ENCODE measurements at regions not wholly inside any gene's neighbourhood (a gene's known extent, or its start where the extent isn't known, plus 50 kb on each side); places are given as distances from the start of the nearest gene placed in this dataset.
"Not testable (repeated sequence)": the region's sequence is repeated elsewhere in the genome, so short reads cannot be mapped to it uniquely, and the experiment has no call there.

DNA sequence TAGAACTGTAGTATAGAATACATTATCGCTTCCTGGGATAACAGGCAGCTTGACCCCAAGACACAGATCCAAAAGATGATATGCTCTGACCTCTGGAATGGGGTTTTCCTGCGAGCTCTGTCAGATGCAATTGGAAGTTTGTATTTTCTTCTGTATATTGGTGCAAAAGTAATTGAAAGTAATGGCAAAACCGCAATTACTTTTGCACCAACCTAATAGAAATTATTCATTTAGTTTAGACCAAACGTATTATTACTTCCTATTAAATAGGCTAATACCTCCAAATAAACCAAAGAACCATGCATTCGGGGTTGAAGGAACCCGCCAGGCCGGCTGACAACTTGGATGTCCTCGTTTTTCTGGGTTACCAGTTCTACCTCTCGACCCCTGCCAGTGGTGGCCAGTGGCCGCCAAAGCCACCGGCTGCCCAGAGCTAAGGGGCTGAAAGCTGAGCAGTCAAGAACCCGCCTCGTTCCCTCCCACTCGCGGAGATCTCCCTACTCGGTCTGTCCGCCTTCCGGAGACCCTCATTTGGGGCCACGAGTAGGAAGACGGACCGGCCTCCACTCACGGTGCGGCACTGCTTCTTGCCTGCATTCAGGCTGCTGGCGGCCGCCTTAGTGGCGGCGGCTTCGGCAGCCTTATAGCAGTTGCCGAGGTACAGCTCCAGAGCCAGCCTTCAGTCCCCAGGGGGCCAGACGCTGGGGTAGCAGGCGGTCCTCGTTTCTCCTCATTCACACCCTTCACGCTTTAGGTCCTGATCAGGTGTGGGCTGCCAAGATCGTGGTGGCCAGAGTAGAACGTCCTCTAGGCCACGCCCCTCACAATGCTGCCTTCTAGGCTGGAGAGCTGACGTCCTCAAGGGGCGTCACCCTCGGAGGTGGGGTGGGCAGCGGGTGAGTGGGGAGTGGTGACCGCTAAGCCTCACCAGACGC, 121.9 kb downstream of the RBMX2 start:
- peak overlapping the region; percentile 44 for H3K4me3 ChIP-seq (ENCODE audit: low read length)
- H3K4me1 ChIP-seq (ENCODE audit: control insufficient read depth, insufficient read depth, low read length), result no peaks in the 10 kb centered on the region
- H3K27ac ChIP-seq (ENCODE audit: low read depth, low read length), result no peak overlapping the region
- no peak overlapping the region for H3K9ac ChIP-seq (ENCODE audit: low read length)
- H3K36me3 ChIP-seq (ENCODE audit: control insufficient read depth, insufficient read depth, low read length), result no peaks in the 10 kb centered on the region
- no peaks in the 10 kb centered on the region for H3K27me3 ChIP-seq (ENCODE audit: control insufficient read depth, insufficient read depth, low read length)

DNA sequence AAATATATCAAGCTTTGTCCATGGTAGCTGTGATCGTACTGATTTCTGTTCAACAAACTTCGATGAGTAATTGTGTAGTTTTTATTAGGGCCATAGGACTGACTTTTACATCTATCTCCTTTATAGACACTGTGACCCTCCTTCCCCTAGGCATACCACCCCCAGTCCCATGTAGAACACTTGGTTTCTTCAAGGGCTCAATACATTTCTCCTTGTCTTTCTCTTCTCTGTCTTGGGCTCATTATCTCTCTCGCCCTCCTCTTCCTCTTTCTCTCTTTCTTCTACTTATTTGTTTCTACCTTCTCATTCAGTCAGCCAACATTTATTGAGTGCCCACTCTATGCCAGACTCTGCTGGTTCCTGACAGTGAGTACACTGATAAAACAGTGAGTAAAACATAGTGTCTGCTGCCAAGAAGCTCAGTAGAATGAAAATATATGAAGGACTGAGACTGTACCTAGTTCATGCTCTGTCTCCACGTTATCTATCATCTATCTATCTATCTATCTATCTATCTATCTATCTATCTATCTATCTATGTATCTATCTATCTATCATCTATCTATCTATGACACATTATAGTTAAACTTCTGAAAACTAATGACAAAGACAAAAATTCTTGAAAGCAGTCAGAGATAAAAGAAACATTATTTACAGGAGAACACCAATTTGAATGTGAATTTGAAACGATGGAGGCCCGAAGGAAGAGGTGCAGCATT, 122.8 kb downstream of the RBMX2 start:
- H3K4me3 ChIP-seq (ENCODE audit: low read length), result no peak overlapping the region
- H3K27ac ChIP-seq (ENCODE audit: low read depth, low read length), result no peak overlapping the region
- H3K36me3 ChIP-seq (ENCODE audit: control insufficient read depth, insufficient read depth, low read length), result no peaks in the 10 kb centered on the region
- H3K4me1 ChIP-seq (ENCODE audit: control insufficient read depth, insufficient read depth, low read length), result no peaks in the 10 kb centered on the region
- no peaks in the 10 kb centered on the region for H3K27me3 ChIP-seq (ENCODE audit: control insufficient read depth, insufficient read depth, low read length)
- H3K9ac ChIP-seq (ENCODE audit: low read length), result no peak overlapping the region

DNA sequence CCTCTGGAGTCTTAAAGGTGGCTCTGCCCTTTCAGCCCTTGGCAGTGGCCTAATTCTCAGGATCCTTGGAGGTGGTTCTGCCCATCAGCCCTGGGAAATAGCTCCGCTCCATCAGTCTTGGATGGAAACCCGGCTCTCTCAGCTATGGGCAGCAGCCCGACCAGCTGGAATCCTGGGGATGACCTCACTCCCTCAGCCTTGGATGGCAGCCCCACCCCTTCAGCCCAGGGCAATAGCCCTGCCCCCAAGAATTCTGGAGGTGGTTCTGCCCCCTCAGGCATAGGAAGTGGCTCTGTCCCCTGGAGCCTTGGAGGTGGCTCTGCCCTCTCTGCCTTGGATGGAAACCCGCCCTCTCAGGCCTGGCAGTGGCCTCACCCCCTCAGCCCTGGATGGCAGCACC, 127.7 kb downstream of the RBMX2 start:
- no peak overlapping the region for H3K4me3 ChIP-seq (ENCODE audit: low read length)
- H3K27ac ChIP-seq (ENCODE audit: low read depth, low read length), result no peak overlapping the region
- H3K4me1 ChIP-seq (ENCODE audit: control insufficient read depth, insufficient read depth, low read length), result no peaks in the 10 kb centered on the region
- no peaks in the 10 kb centered on the region for H3K27me3 ChIP-seq (ENCODE audit: control insufficient read depth, insufficient read depth, low read length)
- H3K9ac ChIP-seq (ENCODE audit: low read length), result no peak overlapping the region
- H3K36me3 ChIP-seq (ENCODE audit: control insufficient read depth, insufficient read depth, low read length), result no peaks in the 10 kb centered on the region

DNA sequence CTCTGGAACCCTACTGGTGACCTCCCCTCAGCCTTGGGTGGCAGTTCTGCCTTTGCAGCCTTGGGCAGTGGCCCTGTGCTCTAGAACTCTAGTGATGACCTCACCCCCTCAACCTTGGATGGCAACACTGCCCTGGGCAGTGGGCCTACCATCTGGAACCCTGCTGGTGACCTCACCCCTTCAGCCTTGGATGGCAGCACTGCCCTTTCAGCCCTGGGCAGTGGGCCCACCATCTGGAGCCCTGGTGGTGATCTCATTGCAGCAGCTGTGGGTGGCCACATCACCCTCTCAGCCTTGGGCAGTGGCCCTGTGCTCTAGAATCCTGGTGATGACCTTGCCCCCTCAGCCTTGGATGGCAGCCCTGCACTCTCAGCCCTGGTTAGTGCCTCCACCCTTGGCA, 129.3 kb downstream of the RBMX2 start:
- Histone ChIP-seq H3K36me3 (ENCODE audit: control insufficient read depth, insufficient read depth, low read length) (no peaks in the 10 kb centered on the region), H3K9ac (ENCODE audit: low read length) (no peak overlapping the region), H3K27ac (ENCODE audit: low read depth, low read length) (no peak overlapping the region), H3K27me3 (ENCODE audit: control insufficient read depth, insufficient read depth, low read length) (no peaks in the 10 kb centered on the region), H3K4me1 (ENCODE audit: control insufficient read depth, insufficient read depth, low read length) (no peaks in the 10 kb centered on the region), H3K4me3 (ENCODE audit: low read length) (no peak overlapping the region)

DNA sequence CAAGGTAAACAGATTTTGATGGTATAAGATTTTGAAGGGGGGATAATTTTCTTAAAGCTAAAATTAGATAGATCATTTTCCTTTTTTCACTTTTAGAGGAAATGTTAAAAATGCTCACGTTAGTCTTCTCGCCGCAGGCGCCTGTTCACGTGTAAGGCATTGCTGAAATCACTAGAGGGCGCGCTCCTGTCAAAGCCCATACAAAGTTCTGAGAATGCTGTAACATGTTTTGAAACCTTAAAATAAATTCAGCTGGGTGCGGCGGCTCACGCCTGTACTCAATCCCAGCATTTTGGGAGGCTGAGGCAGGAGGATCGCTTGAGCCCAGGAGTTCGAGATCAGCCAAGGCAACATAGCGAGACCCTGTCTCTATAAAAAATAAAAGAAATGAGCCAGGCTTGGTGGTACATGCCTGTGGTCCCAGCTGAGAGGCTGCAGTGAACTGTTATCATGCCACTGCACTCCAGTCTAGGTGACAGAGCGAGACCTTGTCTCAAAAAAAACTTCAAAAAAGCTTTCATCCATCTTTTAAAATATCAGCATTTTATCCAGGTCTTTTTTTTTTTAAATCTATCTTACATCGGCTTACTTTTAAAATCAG, 138.0 kb downstream of the RBMX2 start:
- Histone ChIP-seq H3K9ac (ENCODE audit: low read length) (no peak overlapping the region), H3K36me3 (ENCODE audit: control insufficient read depth, insufficient read depth, low read length) (no peaks in the 10 kb centered on the region), H3K4me3 (ENCODE audit: low read length) (no peak overlapping the region)

DNA sequence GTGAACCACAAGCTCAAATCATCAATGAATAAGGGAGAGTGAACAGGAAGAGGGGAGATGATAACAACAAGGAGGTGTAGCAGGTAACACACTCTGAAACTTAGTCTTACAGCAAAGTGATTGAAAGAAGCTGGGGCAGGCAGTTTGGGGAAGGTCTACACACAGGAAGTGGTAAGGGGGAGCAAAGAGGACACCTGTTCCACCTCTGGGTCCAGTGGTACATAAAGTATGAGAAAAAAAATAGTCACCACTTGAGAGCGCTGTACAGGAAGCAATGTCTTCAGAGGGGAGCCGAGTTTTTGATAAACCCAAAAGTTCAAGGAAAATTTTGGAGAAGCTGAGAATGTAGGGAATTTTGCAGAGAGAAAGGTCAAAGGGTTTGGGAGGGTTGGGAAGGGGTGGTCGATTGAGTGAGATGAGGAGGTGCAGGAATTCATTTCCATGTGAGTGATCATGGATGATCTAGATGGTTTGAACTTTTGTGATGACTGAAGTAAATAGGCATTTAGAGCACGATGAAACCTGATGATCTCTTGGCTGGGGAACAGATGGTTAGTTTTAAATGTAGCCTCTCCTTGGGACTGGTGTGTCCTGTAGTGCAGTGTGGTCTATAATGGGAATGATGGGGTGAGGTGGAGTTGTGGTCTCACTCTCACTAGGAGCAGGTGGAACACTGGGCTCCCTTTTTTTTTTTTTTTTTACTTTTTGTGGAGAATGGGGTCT, 142.0 kb downstream of the RBMX2 start:
- Histone ChIP-seq H3K36me3 (ENCODE audit: control insufficient read depth, insufficient read depth, low read length) (no peaks in the 10 kb centered on the region), H3K4me3 (ENCODE audit: low read length) (no peak overlapping the region), H3K9ac (ENCODE audit: low read length) (no peak overlapping the region), H3K27me3 (ENCODE audit: control insufficient read depth, insufficient read depth, low read length) (no peaks in the 10 kb centered on the region), H3K4me1 (ENCODE audit: control insufficient read depth, insufficient read depth, low read length) (no peaks in the 10 kb centered on the region), H3K27ac (ENCODE audit: low read depth, low read length) (no peak overlapping the region)

More for the DNA sequence above, 138.0 kb downstream of the RBMX2 start:
- Histone ChIP-seq H3K4me1 (ENCODE audit: control insufficient read depth, insufficient read depth, low read length) (no peaks in the 10 kb centered on the region), H3K27ac (ENCODE audit: low read depth, low read length) (no peak overlapping the region), H3K27me3 (ENCODE audit: control insufficient read depth, insufficient read depth, low read length) (no peaks in the 10 kb centered on the region)

DNA sequence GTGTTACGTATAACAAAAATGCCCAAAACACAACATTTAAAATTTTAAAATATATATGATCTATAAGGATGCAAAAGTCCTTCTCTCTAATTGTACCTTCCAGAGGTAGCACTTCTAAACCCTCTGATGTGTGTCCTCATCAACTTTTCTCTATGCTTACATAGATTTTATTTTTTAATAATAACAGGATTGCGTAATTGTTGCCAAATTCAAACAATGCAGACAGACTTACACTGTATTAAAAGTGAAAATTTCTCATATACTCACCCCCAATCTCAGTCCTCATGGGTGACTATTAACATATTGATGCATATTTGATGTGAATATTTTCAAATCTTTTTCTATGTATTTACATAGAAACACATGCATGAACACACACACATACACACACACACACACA, 144.0 kb downstream of the RBMX2 start:
- no peaks in the 10 kb centered on the region for H3K27me3 ChIP-seq (ENCODE audit: control insufficient read depth, insufficient read depth, low read length)
- no peak overlapping the region for H3K27ac ChIP-seq (ENCODE audit: low read depth, low read length)
- H3K9ac ChIP-seq (ENCODE audit: low read length), result no peak overlapping the region
- no peaks in the 10 kb centered on the region for H3K36me3 ChIP-seq (ENCODE audit: control insufficient read depth, insufficient read depth, low read length)
- no peak overlapping the region for H3K4me3 ChIP-seq (ENCODE audit: low read length)
- H3K4me1 ChIP-seq (ENCODE audit: control insufficient read depth, insufficient read depth, low read length), result no peaks in the 10 kb centered on the region

DNA sequence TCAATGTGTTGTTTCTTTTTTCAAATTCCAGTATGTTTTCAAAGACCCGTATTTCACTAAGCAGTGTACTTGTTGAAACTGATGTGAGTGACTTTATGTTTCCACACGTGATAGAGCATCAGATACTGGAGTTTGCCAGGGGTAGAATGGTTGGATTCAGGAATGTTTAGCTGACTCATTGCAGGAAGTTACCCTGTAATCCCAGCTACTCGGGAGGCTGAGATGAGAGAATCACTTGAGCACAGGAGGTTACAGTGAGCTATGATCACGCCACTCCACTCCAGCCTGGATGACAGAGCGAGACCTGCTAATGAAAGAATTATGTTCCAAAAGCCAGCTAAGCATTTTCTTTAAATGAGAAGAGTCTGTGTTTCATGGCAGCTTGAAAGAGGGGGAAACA, 147.6 kb downstream of the RBMX2 start:
- H3K36me3 ChIP-seq (ENCODE audit: control insufficient read depth, insufficient read depth, low read length); H3K9ac ChIP-seq (ENCODE audit: low read length); H3K27me3 ChIP-seq (ENCODE audit: control insufficient read depth, insufficient read depth, low read length); H3K4me1 ChIP-seq (ENCODE audit: control insufficient read depth, insufficient read depth, low read length); H3K4me3 ChIP-seq (ENCODE audit: low read length); H3K27ac ChIP-seq (ENCODE audit: low read depth, low read length): not testable (repeated sequence)

DNA sequence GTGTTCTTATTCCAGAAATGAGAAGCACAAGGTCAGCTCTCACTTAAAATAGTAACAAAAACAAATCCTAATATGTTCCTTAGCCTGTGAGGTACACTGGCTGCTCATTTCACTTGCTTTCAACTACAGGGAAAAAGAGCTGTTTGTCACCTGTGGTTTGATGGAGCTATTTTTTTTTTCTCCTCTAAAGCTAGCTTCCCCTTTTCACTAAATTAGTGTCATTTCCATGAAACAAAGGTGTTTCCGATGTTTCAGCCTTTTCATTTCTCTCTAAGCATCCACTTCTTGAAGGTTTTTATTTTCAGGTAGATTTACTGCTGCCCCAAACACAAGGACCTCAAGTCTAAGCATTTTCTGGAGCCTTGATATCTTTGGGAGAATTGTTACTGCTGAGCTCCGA, 148.6 kb downstream of the RBMX2 start:
- Histone ChIP-seq H3K36me3 (ENCODE audit: control insufficient read depth, insufficient read depth, low read length) (no peaks in the 10 kb centered on the region), H3K27me3 (ENCODE audit: control insufficient read depth, insufficient read depth, low read length) (no peaks in the 10 kb centered on the region), H3K4me3 (ENCODE audit: low read length) (no peak overlapping the region), H3K27ac (ENCODE audit: low read depth, low read length) (no peak overlapping the region), H3K9ac (ENCODE audit: low read length) (no peak overlapping the region), H3K4me1 (ENCODE audit: control insufficient read depth, insufficient read depth, low read length) (no peaks in the 10 kb centered on the region)

DNA sequence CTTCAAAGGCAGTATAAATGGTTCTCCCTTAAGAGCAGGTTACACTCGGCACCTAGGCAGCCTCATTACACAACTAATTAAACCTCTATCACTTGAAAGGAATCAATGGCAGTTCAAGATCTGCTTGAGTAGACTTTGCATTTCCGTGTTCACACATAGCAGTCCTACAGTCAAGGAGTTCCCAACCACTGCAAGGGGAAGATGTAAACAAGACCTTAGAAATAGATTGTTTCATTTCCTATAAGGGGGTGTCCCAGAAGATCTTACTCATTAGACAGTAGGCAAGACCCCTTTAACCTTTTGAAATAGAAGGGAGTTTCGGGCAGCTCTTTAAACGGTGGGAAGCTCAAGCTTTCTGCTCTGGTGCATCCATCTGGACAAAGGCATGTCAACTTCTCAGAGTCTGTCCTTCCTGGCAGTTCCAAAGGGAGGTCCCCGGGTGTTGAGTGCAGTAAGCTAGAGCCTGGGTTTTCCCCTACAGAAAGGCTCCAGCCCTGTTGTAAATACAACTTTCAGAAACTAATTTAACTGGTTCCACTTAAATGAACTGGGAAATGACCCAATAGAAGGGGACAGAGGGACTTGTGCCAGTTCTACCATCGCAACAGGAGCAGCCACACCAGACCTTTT, 150.8 kb downstream of the RBMX2 start:
- no peak overlapping the region for H3K9ac ChIP-seq (ENCODE audit: low read length)

DNA sequence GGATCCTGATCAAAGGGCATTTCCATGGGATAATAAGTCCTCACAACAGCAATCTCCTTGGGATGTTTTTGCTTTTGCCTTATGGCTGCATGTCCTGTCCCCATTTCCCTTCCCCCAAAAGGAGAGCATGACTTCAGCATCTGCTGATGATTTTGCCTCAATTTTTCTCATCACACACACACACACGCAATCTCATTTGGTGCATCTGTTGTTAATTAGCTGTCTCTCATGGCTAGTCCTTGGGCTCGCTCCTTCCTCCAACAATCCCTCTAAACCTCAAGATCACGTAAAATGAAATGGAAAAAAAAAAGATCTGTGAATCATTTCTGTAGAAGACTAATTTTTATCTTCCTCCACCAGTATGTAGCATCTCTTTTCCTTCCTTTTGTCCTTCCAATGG, 153.6 kb downstream of the RBMX2 start:
- H3K4me1 ChIP-seq (ENCODE audit: control insufficient read depth, insufficient read depth, low read length), result no peaks in the 10 kb centered on the region
- no peak overlapping the region for H3K27ac ChIP-seq (ENCODE audit: low read depth, low read length)
- H3K4me3 ChIP-seq (ENCODE audit: low read length), result no peak overlapping the region

More for the DNA sequence above, 150.8 kb downstream of the RBMX2 start:
- no peaks in the 10 kb centered on the region for H3K36me3 ChIP-seq (ENCODE audit: control insufficient read depth, insufficient read depth, low read length)
- H3K4me3 ChIP-seq (ENCODE audit: low read length), result no peak overlapping the region
- no peak overlapping the region for H3K27ac ChIP-seq (ENCODE audit: low read depth, low read length)
- no peaks in the 10 kb centered on the region for H3K27me3 ChIP-seq (ENCODE audit: control insufficient read depth, insufficient read depth, low read length)
- no peaks in the 10 kb centered on the region for H3K4me1 ChIP-seq (ENCODE audit: control insufficient read depth, insufficient read depth, low read length)

DNA sequence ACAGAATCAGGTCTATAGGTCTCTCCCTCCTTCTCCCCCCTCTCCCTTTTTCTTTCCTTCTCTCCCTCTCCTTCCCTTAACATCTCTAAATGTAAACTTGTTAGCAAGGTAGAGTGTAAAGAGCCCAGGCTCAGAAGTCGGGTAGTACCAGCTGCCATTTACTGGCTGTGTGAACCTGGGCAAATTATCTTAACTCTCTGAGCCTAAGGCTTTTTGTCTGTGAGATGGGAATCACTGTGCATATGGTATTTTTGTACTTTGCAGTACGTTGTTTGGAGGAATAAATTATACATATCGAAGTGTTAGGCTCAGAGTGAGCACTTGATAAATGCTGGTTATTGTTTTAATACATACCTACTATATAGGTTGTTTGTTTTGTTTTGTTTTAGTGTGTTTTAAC, 154.0 kb downstream of the RBMX2 start:
- Histone ChIP-seq H3K4me1 (ENCODE audit: control insufficient read depth, insufficient read depth, low read length) (no peaks in the 10 kb centered on the region), H3K27me3 (ENCODE audit: control insufficient read depth, insufficient read depth, low read length) (no peaks in the 10 kb centered on the region), H3K9ac (ENCODE audit: low read length) (no peak overlapping the region), H3K27ac (ENCODE audit: low read depth, low read length) (no peak overlapping the region), H3K36me3 (ENCODE audit: control insufficient read depth, insufficient read depth, low read length) (no peaks in the 10 kb centered on the region), H3K4me3 (ENCODE audit: low read length) (no peak overlapping the region)

More for the DNA sequence above, 153.6 kb downstream of the RBMX2 start:
- no peak overlapping the region for H3K9ac ChIP-seq (ENCODE audit: low read length)
- no peaks in the 10 kb centered on the region for H3K36me3 ChIP-seq (ENCODE audit: control insufficient read depth, insufficient read depth, low read length)
- no peaks in the 10 kb centered on the region for H3K27me3 ChIP-seq (ENCODE audit: control insufficient read depth, insufficient read depth, low read length)
